HG02943 (cell line): ENCODE measurements at regions not wholly inside any gene's neighbourhood (a gene's known extent, or its start where the extent isn't known, plus 50 kb on each side); places are given as distances from the start of the nearest gene placed in this dataset.

Experiments used
- ATAC-seq: cut with Tn5 transposase; IDR thresholded peaks from one replicate; pipeline ENCODE4 v1.9.1; 2021; ENCODE audit warnings: mild to moderate bottlenecking, low read depth, moderate library complexity; ENCODE audit not compliant: unreplicated experiment

GRCh38 chr2:215670396-215670795 is 234.5 kb upstream of the FN1 start:
- ATAC-seq = no peak

DNA sequence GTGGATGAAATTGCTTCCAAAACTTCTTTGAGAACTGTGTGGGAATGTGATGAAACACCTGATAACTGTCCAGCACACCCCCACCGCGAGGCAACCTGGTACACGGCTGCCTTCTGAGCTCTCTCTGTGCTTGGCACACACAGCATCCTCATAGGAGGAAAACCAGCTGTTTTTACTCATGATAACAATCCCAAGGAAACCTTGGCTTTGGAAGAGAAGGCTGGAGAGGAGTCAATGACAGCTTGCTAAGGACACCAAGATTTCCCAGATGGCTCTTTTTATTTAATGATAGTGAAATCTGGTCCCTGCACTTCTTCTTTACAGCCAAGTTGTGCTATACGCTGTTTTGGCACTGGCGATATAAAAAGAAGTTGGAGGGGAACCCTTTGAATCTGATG is 232.5 kb upstream of the FN1 start:
- no peak for ATAC-seq

GRCh38 chr2:215667585-215668377 is 231.9 kb upstream of the FN1 start:
- no peak for ATAC-seq

- no peak for ATAC-seq
Observed at GRCh38 chr2:215664847-215665525, 229.1 kb upstream of the FN1 start.

- ATAC-seq = no peak
Observed at GRCh38 chr2:215662715-215663114, 226.8 kb upstream of the FN1 start.

DNA sequence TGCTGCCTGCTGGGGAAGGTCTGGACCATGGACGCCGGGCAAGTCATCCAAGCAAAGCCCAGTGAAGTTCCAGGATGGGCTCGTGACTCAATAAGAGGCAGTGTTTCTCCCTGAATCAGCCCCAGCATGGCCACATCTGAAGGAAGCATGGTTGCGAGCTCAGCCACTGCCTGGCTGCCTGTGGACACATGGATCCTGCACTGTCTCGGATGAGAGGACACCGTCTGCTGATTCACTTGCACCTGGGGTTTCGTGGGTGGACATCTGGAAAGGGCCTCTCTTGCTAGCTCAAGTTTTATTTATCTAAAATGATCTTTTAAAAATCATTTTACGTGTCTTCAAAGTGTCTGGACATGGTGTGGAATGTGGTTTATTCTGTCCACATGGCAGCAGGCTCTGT is 224.8 kb upstream of the FN1 start:
- ATAC-seq = no peak

DNA sequence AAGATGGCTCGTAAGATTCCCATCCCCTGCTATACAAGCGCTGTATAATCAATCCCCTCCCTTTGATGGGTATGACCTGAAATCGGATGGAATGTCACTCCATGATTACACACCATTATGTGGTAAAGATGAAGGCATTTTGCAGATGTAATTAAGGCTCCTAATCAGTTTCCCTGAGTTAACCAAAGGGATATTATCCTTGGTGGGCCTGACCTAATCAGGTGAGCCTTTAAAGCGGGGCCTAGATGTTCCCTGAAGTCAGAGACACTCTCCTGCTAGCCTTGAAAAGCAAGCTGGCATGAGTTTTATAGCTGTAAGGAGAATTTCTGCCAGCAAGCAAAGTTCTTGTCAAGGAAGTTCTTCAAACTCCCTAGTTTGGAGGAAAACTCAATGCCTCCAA is 223.8 kb upstream of the FN1 start:
- ATAC-seq = no peak

- no peak for ATAC-seq
Observed at GRCh38 chr2:215658635-215659305, 222.9 kb upstream of the FN1 start.

DNA sequence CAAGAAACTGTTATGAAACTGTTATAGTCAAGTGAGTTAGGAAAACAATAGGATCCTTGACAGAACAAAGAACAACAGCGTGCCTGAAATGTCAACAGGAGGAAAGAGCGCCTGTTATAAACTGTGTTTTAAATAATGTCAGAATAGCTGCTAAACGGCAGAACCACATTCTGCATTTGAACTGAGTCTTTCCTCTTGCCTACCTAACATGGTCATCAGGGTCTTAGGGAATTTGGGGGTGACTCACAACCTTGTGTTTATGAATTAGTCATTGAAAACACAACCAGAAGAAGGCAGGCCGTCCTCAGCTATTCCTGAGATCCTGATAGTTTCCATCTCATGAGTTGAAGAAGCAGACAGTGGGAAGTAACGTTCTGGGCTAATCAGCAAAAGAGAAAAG is 222.0 kb upstream of the FN1 start:
- no peak for ATAC-seq

DNA sequence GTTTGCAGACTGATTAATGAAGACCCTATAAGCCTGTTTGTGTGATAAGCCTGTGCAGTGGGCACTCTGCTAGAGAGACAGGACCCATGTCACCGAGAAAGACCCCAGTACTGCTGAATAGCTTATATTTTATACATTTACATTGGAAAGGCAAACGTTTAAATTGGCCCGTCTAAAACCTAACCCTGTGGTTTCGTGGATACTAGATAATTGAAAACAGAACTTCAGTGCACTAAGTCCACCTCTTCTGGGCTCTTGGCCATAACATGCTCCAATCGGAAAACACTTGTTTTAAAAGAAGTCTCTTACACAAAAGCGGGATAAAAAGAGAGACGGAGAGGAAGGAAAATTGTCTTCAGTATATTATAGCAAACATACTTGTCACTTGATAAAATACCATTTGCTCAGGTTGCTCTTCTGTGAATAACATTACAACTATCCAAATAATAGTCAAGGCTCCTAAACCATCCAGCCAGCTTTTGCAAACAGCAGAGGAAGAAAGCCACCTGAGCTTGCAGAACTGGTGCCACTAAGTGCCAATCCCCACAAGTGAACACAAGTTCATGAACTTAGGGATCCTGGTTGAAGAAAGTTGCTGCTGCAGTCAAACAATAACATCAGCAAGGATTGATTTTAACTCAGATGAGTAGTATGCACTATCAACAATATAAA is 218.4 kb upstream of the FN1 start:
- ATAC-seq = no peak

DNA sequence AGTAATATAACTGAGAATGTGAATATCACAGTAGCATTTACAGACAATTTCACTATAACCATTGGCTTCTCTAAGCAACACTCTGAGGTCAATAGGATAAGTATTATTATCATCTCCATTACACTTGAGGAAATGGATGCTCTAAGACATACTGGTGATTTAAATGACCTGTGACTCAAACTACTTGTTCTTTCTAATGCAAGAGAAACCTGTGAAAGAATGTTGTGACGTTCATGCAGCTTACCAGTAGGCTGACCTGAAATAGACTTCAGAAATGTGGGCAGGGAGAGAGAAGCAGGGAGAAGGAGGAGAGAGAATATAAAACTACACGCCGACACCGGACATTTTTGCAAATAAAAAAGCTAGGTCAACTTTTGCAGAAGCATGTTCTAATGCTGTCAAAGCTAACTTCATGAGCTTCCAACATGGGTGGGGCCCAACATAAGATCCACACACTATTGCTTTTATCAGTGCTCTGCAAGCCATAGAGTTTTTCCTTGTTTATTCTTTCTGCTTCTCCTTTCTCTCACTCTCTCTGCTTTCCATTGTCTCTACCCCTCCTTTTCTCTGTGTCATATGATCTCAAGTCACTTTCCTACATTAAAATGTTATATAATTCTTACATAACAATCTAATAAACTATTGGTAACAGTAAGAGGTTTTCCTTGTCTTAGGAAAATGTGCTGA is 217.6 kb upstream of the FN1 start:
- no peak for ATAC-seq

DNA sequence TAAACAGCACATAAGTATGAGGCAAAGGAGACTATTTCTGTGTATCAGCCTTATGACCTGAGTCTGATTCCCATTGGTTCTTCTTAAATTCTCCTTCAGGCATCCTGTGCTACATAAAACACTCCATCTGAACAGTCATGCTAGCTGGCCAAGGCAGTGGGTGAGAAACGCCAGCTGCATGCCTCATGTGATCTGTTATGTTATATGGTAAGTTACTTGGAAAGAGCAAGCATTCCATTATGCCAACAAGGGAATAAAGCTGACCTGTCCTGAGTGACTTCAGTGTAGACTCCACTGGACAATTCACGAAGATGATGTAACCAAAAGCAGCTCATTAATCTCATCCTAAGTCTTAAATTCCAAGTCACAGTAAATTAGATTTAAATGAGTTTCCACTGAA is 216.5 kb upstream of the FN1 start:
- no peak for ATAC-seq

- ATAC-seq = no peak
Observed at GRCh38 chr2:215651412-215651811, 215.5 kb upstream of the FN1 start.

DNA sequence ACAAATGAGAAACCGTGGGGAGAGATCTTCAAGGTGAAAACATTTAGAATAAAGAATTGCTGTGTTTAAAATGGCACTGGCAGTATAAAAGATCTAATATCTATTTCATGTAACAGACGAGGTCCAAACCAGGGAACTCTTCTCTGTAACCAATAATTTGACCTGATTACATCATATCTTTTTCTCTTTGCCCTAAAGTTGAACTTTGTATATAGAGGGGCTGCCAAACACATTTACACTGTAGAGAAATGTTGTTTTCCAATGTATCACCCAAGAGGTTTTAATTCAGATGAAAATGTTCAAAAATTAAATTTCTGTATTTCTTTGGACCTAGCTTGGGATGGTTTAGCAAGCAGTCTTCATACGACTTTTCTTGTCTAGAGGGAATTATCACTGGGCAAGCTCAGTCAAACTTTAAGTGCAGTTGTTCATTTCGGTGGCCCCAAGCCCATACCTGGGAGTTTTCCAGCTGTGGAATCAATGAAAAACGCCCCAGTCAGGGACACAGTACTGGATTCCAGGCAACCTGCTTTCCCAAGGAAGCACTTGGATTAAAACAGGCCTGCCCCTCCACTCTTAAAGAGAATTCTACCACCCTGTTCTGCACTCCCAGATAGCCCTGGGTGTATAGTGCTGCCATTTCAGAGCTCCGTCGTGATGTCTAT is 208.5 kb upstream of the FN1 start:
- ATAC-seq = no peak

GRCh38 chr2:215638687-215639086 is 202.8 kb upstream of the FN1 start:
- ATAC-seq = no peak

GRCh38 chr2:215637651-215638050 is 201.8 kb upstream of the FN1 start:
- no peak for ATAC-seq

DNA sequence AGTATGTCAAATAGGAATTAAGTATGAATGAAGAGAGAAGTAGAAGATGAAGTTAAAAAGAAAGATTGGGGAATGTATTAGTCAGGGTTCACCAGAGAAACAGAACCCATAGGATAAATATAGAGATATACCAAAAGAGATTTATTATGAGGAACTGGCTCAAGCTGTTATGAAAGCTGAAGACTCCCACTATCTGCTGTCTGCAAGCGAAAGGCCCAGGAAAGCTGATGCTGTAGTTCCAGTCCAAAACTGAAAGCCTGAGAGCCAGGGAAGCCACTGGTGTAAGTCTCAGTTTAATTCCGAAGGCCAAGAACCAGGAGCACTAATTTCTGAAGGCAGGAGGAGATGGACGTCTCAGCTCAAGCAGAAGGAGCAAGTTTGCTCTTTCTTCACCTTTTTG is 200.9 kb upstream of the FN1 start:
- ATAC-seq = no peak

GRCh38 chr2:215635788-215636139 is 199.9 kb upstream of the FN1 start:
- ATAC-seq = no peak

GRCh38 chr2:215635071-215635787 is 199.4 kb upstream of the FN1 start:
- ATAC-seq = no peak

DNA sequence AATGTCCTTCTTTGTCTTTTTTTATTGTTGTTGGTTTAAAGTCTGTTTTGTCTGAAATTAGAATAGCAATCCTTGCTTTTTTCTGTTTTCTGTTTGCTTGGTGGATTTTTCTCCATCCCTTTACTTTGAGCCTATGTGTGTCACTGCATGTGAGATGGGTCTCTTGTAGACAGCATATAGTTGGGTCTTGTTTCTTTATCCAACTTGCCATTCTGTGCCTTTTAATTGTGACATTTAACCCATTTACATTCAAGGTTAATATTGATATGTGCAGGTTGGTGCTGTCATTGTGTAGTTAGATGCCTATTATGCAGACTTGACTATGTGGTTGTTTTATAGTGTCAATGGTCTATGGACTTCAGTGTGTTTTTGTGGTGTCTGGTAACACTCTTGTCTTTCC is 197.5 kb upstream of the FN1 start:
- no peak for ATAC-seq
